Testis (tissue), 2 donors: ENCODE measurements at regions not wholly inside any gene's neighbourhood (a gene's known extent, or its start where the extent isn't known, plus 50 kb on each side); places are given as distances from the start of the nearest gene placed in this dataset.

ENCODE experiments used
- DNase-seq: peaks from one replicate; pipeline ENCODE4 v3.0.0-alpha.2; 2019
- H3K27ac ChIP-seq, 2 donors: fragments of 200-600 bp; sonication (generic); one replicate each; pipeline ENCODE4 v1.5.1; 2019
- H3K27me3 ChIP-seq: fragments of 200-600 bp; sonication (generic); one replicate; pipeline ENCODE4 v1.5.1; 2019
- H3K36me3 ChIP-seq: fragments of 200-600 bp; sonication (generic); one replicate; pipeline ENCODE4 v1.5.1; 2017; ENCODE audit warnings: low read depth; ENCODE audit errors: missing control alignments
- H3K4me1 ChIP-seq: fragments of 200-600 bp; sonication (generic); one replicate; pipeline ENCODE4 v1.5.1; 2019
- H3K4me3 ChIP-seq, 2 donors: fragments of 200-600 bp; sonication (generic); one replicate each; pipeline ENCODE4 v1.5.1; 2017 to 2019
- H3K9me3 ChIP-seq: fragments of 200-600 bp; sonication (generic); one replicate; pipeline ENCODE4 v1.5.1; 2017
- POLR2A ChIP-seq: fragments of 450-650 bp; IDR thresholded peaks from one replicate; pipeline ENCODE4 v1.6.1; 2017; ENCODE audit warnings: antibody characterized with exemption, mild to moderate bottlenecking, moderate library complexity
- WGBS, 2 donors: methylation state at CpG; one replicate each; pipeline ENCODE4 v1.1.5; 2018; 5-methylcytosine and 5-hydroxymethylcytosine counted together
- intact Hi-C: fragments of 100-400 bp; cut with DNase I; formaldehyde crosslinking; loops from one replicate; pipeline ENCODE4 v1.15.1; 2023; ENCODE audit warnings: low total_unique reads
- TF ChIP-seq, protein P1 (sequence below), 3 experiments: fragments of 450-650 bp in 2 of 3; fragments of 200-600 bp in 1 of 3; sonication (generic) in 1 of 3; IDR thresholded peaks; one replicate each; pipeline ENCODE4 v1.5.1; 2016 to 2019; ENCODE audit warnings: antibody characterized with exemption in 3 of 3, mild to moderate bottlenecking in 2 of 3, moderate library complexity in 1 of 3

GRCh38 chrX:140447150-140447549 is 57.7 kb downstream of the SOX3 start:
- TF ChIP-seq POLR2A: no peak
- TF ChIP-seq, protein P1, sequence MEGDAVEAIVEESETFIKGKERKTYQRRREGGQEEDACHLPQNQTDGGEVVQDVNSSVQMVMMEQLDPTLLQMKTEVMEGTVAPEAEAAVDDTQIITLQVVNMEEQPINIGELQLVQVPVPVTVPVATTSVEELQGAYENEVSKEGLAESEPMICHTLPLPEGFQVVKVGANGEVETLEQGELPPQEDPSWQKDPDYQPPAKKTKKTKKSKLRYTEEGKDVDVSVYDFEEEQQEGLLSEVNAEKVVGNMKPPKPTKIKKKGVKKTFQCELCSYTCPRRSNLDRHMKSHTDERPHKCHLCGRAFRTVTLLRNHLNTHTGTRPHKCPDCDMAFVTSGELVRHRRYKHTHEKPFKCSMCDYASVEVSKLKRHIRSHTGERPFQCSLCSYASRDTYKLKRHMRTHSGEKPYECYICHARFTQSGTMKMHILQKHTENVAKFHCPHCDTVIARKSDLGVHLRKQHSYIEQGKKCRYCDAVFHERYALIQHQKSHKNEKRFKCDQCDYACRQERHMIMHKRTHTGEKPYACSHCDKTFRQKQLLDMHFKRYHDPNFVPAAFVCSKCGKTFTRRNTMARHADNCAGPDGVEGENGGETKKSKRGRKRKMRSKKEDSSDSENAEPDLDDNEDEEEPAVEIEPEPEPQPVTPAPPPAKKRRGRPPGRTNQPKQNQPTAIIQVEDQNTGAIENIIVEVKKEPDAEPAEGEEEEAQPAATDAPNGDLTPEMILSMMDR (IDR thresholded peaks at IDR 0.05): no peak
- H3K27me3 ChIP-seq: no peaks in the 10 kb centered on the region
- H3K4me1 ChIP-seq: no peaks in the 10 kb centered on the region
- no peaks in the 10 kb centered on the region for H3K9me3 ChIP-seq
- no peaks in the 10 kb centered on the region for H3K36me3 ChIP-seq
- H3K27ac ChIP-seq: no peak overlapping the region
- DNase-seq: no peak
- intact Hi-C loops: no loop called here
- H3K4me3 ChIP-seq: no peak overlapping the region
- 83 to 100% methylated on average over 1 of the region's 1 CpG for WGBS, 2 donors

- intact Hi-C loops: no loop called here
- H3K27ac ChIP-seq: no peak overlapping the region
- 16 to 32% methylated on average over 5 to 8 of the region's 8 CpGs for WGBS, 2 donors
Observed at GRCh38 chrX:140440876-140441275, 64.0 kb downstream of the SOX3 start.

GRCh38 chrX:140439476-140439875 is 65.4 kb downstream of the SOX3 start:
- whole genome bisulfite sequencing, 2 donors: 0% methylated on average over 10 of the region's 35 CpGs; no CpG with 5 or more reads in 1 of the 2 donors
- H3K36me3 ChIP-seq: no peaks in the 10 kb centered on the region
- H3K4me1 ChIP-seq: no peaks in the 10 kb centered on the region
- peak overlapping the region in 1 of 2 donors; percentile 43 for H3K4me3 ChIP-seq
- peak; percentile 43 for DNase-seq
- TF ChIP-seq POLR2A: no peak
- TF ChIP-seq, protein P1 (IDR thresholded peaks at IDR 0.05): no peak
- intact Hi-C loops: no loop called here
- H3K27me3 ChIP-seq: no peaks in the 10 kb centered on the region
- no peaks in the 10 kb centered on the region for H3K9me3 ChIP-seq
- H3K27ac ChIP-seq: no peak overlapping the region

More at GRCh38 chrX:140440876-140441275, 64.0 kb downstream of the SOX3 start:
- H3K36me3 ChIP-seq: no peaks in the 10 kb centered on the region
- H3K9me3 ChIP-seq: no peaks in the 10 kb centered on the region
- TF ChIP-seq POLR2A: no peak
- TF ChIP-seq, protein P1 (IDR thresholded peaks at IDR 0.05): no peak
- no peaks in the 10 kb centered on the region for H3K4me1 ChIP-seq
- H3K27me3 ChIP-seq: no peaks in the 10 kb centered on the region
- H3K4me3 ChIP-seq: no peak overlapping the region
- peak; percentile 23 for DNase-seq

DNA sequence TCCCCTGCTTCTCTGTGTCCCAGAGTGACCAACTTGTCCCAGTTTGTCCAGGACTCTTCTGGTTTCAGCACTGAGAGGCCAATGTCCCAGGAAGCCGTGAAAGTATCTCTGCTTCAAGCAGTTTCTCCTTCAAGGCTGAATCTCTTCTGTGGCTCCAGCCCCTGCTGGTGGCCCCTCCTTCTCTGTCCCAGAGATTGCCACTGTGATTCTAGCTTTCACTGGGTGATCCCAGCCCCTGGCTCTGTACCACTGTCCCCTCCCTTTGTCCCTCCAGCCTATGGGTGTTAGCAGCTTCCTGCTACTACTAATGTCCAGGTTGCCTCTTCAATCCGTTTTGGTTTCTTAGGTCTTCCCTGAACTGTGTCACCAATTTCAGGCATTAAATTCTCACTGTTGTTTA is 70.5 kb downstream of the SOX3 start:
- intact Hi-C loops: no loop called here
- Histone ChIP-seq H3K36me3 (no peaks in the 10 kb centered on the region), H3K27ac (no peak overlapping the region), H3K9me3 (no peaks in the 10 kb centered on the region), H3K27me3 (no peaks in the 10 kb centered on the region), H3K4me1 (no peaks in the 10 kb centered on the region), H3K4me3 (no peak overlapping the region)
- WGBS, 2 donors: 20 to 50% methylated on average over 2 of the region's 2 CpGs
- no peak for DNase-seq
- TF ChIP-seq, protein P1 (IDR thresholded peaks at IDR 0.05): no peak
- no peak for TF ChIP-seq POLR2A

DNA sequence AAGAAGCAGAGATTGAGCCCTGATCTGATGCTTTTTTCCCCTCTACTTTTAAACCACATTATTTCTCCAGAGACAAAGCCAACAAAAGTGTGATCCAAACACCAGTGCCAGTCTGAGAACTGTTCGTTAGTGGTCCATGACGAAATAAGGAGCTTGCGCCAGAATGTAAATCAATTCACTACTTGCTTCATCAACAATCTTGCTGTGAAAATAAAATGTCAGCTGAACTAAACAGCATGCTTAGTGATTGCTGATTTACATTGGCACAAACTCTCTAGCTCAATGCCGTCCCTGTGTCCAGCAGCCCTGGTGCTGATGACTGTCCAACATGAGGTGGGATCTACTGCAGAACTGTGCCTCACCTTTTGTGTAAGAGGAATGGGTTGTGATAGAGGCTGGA is 71.3 kb downstream of the SOX3 start:
- WGBS, 2 donors: 77 to 84% methylated on average over 3 to 4 of the region's 4 CpGs
- Histone ChIP-seq H3K9me3 (no peaks in the 10 kb centered on the region), H3K4me1 (no peaks in the 10 kb centered on the region), H3K4me3 (no peak overlapping the region), H3K27me3 (no peaks in the 10 kb centered on the region), H3K27ac (no peak overlapping the region), H3K36me3 (no peaks in the 10 kb centered on the region)
- intact Hi-C loops: no loop called here
- no peak for DNase-seq
- TF ChIP-seq, protein P1 (IDR thresholded peaks at IDR 0.05): no peak
- no peak for TF ChIP-seq POLR2A
